GM23338 (cell line): ENCODE measurements at regions not wholly inside any gene's neighbourhood (a gene's known extent, or its start where the extent isn't known, plus 50 kb on each side); places are given as distances from the start of the nearest gene placed in this dataset.
"Not testable (repeated sequence)": the region's sequence is repeated elsewhere in the genome, so short reads cannot be mapped to it uniquely, and the experiment has no call there.

Source experiments
- ATAC-seq: fragments of 200-7000 bp; cut with Tn5 transposase; 3 replicates; pipeline ENCODE4 v1.9.1; 2020
- DNase-seq: peaks from one replicate; pipeline ENCODE4 v3.0.0-alpha.2; 2015; ENCODE audit warnings: low spot score
- H2AFZ ChIP-seq: fragments of 200-600 bp; sonication (generic); 2 replicates; pipeline ENCODE4 v1.8.0; 2016; ENCODE audit warnings: antibody characterized with exemption, mild to moderate bottlenecking, moderate library complexity
- H3F3A ChIP-seq: fragments of 200-600 bp; sonication (generic); replicated peaks from 2 replicates; pipeline ENCODE4 v1.8.0; 2017; ENCODE audit warnings: antibody characterized with exemption, mixed run types, low read depth
- H3K27ac ChIP-seq: fragments of 200-600 bp; sonication (generic); 2 replicates; pipeline ENCODE4 v1.6.1; 2016; ENCODE audit warnings: low read depth
- H3K27me3 ChIP-seq: fragments of 200-600 bp; sonication (generic); 2 replicates; pipeline ENCODE4 v1.8.0; 2016; ENCODE audit warnings: mild to moderate bottlenecking, mixed run types, moderate library complexity; ENCODE audit not compliant: insufficient read depth
- H3K36me3 ChIP-seq: fragments of 200-600 bp; sonication (generic); 2 replicates; pipeline ENCODE4 v1.8.0; 2016; ENCODE audit warnings: mild to moderate bottlenecking; ENCODE audit not compliant: insufficient read depth
- H3K4me1 ChIP-seq: fragments of 200-600 bp; sonication (generic); 2 replicates; pipeline ENCODE4 v1.8.0; 2016; ENCODE audit warnings: mild to moderate bottlenecking, moderate library complexity; ENCODE audit not compliant: insufficient read depth
- H3K4me2 ChIP-seq: fragments of 200-600 bp; sonication (generic); 2 replicates; pipeline ENCODE4 v1.7.1; 2017; ENCODE audit warnings: mixed run types
- H3K4me3 ChIP-seq: fragments of 200-600 bp; sonication (generic); 2 replicates; pipeline ENCODE4 v1.6.1; 2016; ENCODE audit warnings: mixed run types
- H3K79me2 ChIP-seq: fragments of 200-600 bp; sonication (generic); replicated peaks from 2 replicates; pipeline ENCODE4 v1.8.0; 2017; ENCODE audit warnings: mild to moderate bottlenecking; ENCODE audit not compliant: insufficient read depth
- H3K9me2 ChIP-seq: fragments of 200-600 bp; sonication (generic); 2 replicates; pipeline ENCODE4 v1.8.0; 2017; ENCODE audit not compliant: insufficient read depth
- H4K20me1 ChIP-seq: fragments of 200-600 bp; sonication (generic); replicated peaks from 2 replicates; pipeline ENCODE4 v1.8.0; 2017; ENCODE audit warnings: mild to moderate bottlenecking; ENCODE audit not compliant: insufficient read depth
- H3K27ac Mint-ChIP-seq: 2 replicates; pipeline ENCODE4 v1.8.0; 2020; ENCODE audit warnings: inconsistent platforms, mild to moderate bottlenecking, moderate library complexity, mixed read lengths
- H3K27me3 Mint-ChIP-seq: 3 replicates; pipeline ENCODE4 v1.8.0; 2022; ENCODE audit warnings: low read depth, mild to moderate bottlenecking, moderate library complexity, mixed read lengths, inconsistent platforms; ENCODE audit not compliant: insufficient read depth, poor library complexity
- H3K36me3 Mint-ChIP-seq: 3 replicates; pipeline ENCODE4 v1.8.0; 2021; ENCODE audit warnings: low read depth, mild to moderate bottlenecking, inconsistent platforms, moderate library complexity, mixed read lengths
- H3K4me1 Mint-ChIP-seq: 3 replicates; pipeline ENCODE4 v1.8.0; 2020; ENCODE audit warnings: mild to moderate bottlenecking, inconsistent platforms, mixed read lengths
- H3K4me3 Mint-ChIP-seq: 3 replicates; pipeline ENCODE4 v1.8.0; 2021; ENCODE audit warnings: moderate library complexity, mild to moderate bottlenecking, inconsistent platforms, mixed read lengths
- H3K9me3 Mint-ChIP-seq: 3 replicates; pipeline ENCODE4 v1.8.0; 2020; ENCODE audit warnings: moderate library complexity, mild to moderate bottlenecking, inconsistent platforms, mixed read lengths
- EZH2 ChIP-seq: fragments of 200-600 bp; sonication (generic); IDR thresholded peaks from one replicate; pipeline ENCODE4 v1.8.0; 2017; ENCODE audit warnings: antibody characterized with exemption, mild to moderate bottlenecking, low read depth; ENCODE audit not compliant: unreplicated experiment
- ZNF331 ChIP-seq: fragments of 250-450 bp; sonication (Bioruptor Pico); IDR thresholded peaks from 2 replicates; pipeline ENCODE4 v1.5.0; 2020; ENCODE audit warnings: low read depth, mild to moderate bottlenecking, moderate library complexity
- TF ChIP-seq, protein P1 (sequence below): IDR thresholded peaks from one replicate; pipeline ENCODE4 v1.6.1; 2018; ENCODE audit warnings: antibody characterized with exemption; ENCODE audit not compliant: unreplicated experiment
- TF ChIP-seq, protein P2 (sequence below), 2 experiments: fragments of 200-600 bp in 1 of 2; sonication (generic) in 1 of 2; conservative IDR thresholded peaks; 2 replicates each; pipeline versions ENCODE4 v1.5.1 to v1.6.1; 2016 to 2017; ENCODE audit warnings: antibody characterized with exemption in 2 of 2, low read depth in 2 of 2, mild to moderate bottlenecking in 2 of 2, moderate library complexity in 1 of 2

DNA sequence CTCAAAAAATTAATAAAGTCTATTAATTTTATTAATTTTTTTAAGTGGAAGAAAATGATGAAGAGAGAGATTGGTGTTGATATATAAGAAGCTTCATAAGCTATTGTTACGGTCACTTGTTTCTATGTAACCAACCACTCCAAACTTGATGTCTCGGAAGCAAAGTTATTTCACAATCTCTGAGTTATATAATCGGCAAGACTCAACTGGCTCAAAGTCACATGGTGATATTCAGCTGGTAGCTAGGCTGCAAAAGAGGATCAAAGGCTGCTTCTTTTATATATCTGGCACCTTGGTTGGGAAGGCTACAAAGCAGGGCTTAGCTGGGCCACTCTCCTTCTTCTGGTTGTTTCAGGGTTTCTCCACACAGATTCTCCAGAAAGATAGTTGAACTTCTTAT is 245.1 kb upstream of the ARHGAP42 start:
- H3K27ac ChIP-seq: no peak overlapping the region
- TF ChIP-seq, protein P1, sequence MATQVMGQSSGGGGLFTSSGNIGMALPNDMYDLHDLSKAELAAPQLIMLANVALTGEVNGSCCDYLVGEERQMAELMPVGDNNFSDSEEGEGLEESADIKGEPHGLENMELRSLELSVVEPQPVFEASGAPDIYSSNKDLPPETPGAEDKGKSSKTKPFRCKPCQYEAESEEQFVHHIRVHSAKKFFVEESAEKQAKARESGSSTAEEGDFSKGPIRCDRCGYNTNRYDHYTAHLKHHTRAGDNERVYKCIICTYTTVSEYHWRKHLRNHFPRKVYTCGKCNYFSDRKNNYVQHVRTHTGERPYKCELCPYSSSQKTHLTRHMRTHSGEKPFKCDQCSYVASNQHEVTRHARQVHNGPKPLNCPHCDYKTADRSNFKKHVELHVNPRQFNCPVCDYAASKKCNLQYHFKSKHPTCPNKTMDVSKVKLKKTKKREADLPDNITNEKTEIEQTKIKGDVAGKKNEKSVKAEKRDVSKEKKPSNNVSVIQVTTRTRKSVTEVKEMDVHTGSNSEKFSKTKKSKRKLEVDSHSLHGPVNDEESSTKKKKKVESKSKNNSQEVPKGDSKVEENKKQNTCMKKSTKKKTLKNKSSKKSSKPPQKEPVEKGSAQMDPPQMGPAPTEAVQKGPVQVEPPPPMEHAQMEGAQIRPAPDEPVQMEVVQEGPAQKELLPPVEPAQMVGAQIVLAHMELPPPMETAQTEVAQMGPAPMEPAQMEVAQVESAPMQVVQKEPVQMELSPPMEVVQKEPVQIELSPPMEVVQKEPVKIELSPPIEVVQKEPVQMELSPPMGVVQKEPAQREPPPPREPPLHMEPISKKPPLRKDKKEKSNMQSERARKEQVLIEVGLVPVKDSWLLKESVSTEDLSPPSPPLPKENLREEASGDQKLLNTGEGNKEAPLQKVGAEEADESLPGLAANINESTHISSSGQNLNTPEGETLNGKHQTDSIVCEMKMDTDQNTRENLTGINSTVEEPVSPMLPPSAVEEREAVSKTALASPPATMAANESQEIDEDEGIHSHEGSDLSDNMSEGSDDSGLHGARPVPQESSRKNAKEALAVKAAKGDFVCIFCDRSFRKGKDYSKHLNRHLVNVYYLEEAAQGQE: no peak
- no peaks in the 10 kb centered on the region; the same call in 1 of the 2 replicates for H3K9me2 ChIP-seq
- Mint-ChIP-seq H3K4me1 (no peaks in the 10 kb centered on the region; the same call in 2 of the 3 replicates), H3K36me3 (no peaks in the 10 kb centered on the region; the same call in 2 of the 3 replicates), H3K27ac (no peak overlapping the region), H3K27me3 (peaks cover 5% of the 10 kb centered on the region), H3K4me3 (no peak overlapping the region), H3K9me3 (no peaks in the 10 kb centered on the region)
- DNase-seq (no peak), ATAC-seq (no peak)
- no peaks in the 10 kb centered on the region for H4K20me1 ChIP-seq
- no peaks in the 10 kb centered on the region for H3K27me3 ChIP-seq
- H3K4me1 ChIP-seq: no peaks in the 10 kb centered on the region
- no peak overlapping the region for H3K4me2 ChIP-seq
- H3K4me3 ChIP-seq: no peak overlapping the region
- no peaks in the 10 kb centered on the region for H3K79me2 ChIP-seq
- no peak overlapping the region for H2AFZ ChIP-seq
- H3K36me3 ChIP-seq: no peaks in the 10 kb centered on the region
- no peaks in the 10 kb centered on the region for H3F3A ChIP-seq

DNA sequence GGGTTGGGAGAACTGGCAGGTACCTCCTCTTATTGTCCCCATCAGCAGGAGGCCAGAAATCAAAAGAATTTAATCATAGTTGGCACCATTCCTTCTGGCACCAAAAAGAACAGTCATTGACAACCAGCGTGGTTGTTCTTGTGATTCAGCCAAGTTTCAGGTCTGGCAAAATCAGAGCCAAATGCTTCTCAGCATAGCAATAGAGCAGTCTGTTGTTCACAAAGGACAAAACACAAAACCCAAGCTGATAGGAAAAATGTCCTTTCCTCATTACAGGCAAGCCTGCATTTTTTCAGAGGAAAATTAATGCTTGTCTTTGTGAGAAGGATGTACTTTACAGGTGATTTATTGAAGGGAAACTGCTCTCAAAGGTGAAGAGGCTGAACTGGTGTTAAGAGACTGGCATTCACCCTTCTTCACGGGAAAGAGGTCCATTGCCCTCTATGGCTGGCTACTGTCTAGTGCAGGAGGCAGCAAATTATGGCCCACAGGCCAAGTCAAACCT is 241.8 kb upstream of the ARHGAP42 start:
- no peak overlapping the region for H3K4me2 ChIP-seq
- H3K4me3 Mint-ChIP-seq: no peak overlapping the region
- no peaks in the 10 kb centered on the region for H3K36me3 ChIP-seq
- no peak overlapping the region for H3K27ac Mint-ChIP-seq
- no peaks in the 10 kb centered on the region for H3K79me2 ChIP-seq
- no peaks in the 10 kb centered on the region for H3F3A ChIP-seq
- no peaks in the 10 kb centered on the region for H3K27me3 ChIP-seq
- ATAC-seq (peak; percentile 57; the same call in 2 of the 3 replicates), DNase-seq (peak; percentile 28)
- no peak overlapping the region for H2AFZ ChIP-seq
- H3K27me3 Mint-ChIP-seq: peaks cover 3% of the 10 kb centered on the region
- no peaks in the 10 kb centered on the region; the same call in 2 of the 3 replicates for H3K36me3 Mint-ChIP-seq
- H3K27ac ChIP-seq: no peak overlapping the region
- no peaks in the 10 kb centered on the region for H3K9me3 Mint-ChIP-seq
- no peaks in the 10 kb centered on the region for H3K4me1 Mint-ChIP-seq
- H3K4me3 ChIP-seq: no peak overlapping the region
- no peak for TF ChIP-seq EZH2
- TF ChIP-seq, protein P2, sequence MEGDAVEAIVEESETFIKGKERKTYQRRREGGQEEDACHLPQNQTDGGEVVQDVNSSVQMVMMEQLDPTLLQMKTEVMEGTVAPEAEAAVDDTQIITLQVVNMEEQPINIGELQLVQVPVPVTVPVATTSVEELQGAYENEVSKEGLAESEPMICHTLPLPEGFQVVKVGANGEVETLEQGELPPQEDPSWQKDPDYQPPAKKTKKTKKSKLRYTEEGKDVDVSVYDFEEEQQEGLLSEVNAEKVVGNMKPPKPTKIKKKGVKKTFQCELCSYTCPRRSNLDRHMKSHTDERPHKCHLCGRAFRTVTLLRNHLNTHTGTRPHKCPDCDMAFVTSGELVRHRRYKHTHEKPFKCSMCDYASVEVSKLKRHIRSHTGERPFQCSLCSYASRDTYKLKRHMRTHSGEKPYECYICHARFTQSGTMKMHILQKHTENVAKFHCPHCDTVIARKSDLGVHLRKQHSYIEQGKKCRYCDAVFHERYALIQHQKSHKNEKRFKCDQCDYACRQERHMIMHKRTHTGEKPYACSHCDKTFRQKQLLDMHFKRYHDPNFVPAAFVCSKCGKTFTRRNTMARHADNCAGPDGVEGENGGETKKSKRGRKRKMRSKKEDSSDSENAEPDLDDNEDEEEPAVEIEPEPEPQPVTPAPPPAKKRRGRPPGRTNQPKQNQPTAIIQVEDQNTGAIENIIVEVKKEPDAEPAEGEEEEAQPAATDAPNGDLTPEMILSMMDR (conservative IDR thresholded peaks at IDR 0.05; ENCODE audit: low read depth in 2 of 2): peak; percentile 22 to 44; a peak in 2 of 4 replicates
- TF ChIP-seq ZNF331 (CRISPR knock-in tag): no peak
- no peaks in the 10 kb centered on the region for H4K20me1 ChIP-seq
- H3K4me1 ChIP-seq: no peaks in the 10 kb centered on the region
- peaks cover 13% of the 10 kb centered on the region for H3K9me2 ChIP-seq

DNA sequence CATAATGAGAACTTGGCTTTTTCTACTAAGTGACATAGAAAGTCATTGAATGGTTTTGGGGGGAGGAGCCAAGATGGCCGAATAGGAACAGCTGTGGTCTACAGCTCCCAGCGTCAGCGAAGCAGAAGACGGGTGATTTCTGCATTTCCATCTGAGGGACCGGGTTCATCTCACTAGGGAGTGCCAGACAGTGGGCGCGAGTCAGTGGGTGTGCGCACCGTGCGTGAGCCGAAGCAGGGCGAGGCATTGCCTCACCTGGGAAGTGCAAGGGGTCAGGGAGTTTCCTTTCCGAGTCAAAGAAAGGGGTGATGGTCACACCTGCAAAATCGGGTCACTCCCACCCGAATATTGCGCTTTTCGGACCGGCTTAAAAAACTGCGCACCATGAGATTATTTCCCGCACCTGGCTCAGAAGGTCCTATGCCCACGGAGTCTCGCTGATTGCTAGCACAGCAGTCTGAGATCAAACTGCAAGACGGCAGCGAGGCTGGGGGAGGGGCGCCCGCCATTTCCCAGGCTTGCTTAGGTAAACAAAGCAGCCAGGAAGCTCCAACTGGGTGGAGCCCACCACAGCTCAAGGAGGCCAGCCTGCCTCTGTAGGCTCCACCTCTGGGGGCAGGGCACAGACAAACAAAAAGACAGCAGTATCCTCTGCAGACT is 235.2 kb upstream of the ARHGAP42 start:
- peak overlapping the region; percentile 27; the same call in 1 of the 2 replicates for H3K27ac Mint-ChIP-seq
- not testable (repeated sequence) for H3K79me2 ChIP-seq, H3K27me3 Mint-ChIP-seq, ATAC-seq, H3K36me3 Mint-ChIP-seq, H3K4me2 ChIP-seq, H3K4me3 ChIP-seq, H3K4me1 Mint-ChIP-seq, H3K9me3 Mint-ChIP-seq, H3K27me3 ChIP-seq, H3K36me3 ChIP-seq, H3K4me1 ChIP-seq, H3K4me3 Mint-ChIP-seq, H3K27ac ChIP-seq, H4K20me1 ChIP-seq, H3F3A ChIP-seq
- peak overlapping the region; percentile 83 for H2AFZ ChIP-seq
- peak; percentile 19 for DNase-seq
- peaks cover 15% of the 10 kb centered on the region for H3K9me2 ChIP-seq
